Rectal smooth muscle tissue (tissue), 1 donor: ENCODE measurements at regions not wholly inside any gene's neighbourhood (a gene's known extent, or its start where the extent isn't known, plus 50 kb on each side); places are given as distances from the start of the nearest gene placed in this dataset.

Experiments
- H3K27ac ChIP-seq: one replicate; pipeline ENCODE4 v1.7.0; 2013; ENCODE audit warnings: low read depth, low read length, inconsistent platforms
- H3K27me3 ChIP-seq: one replicate; pipeline ENCODE4 v1.7.0; 2013; ENCODE audit warnings: low read length; ENCODE audit not compliant: control insufficient read depth, insufficient read depth
- H3K36me3 ChIP-seq: one replicate; pipeline ENCODE4 v1.7.0; 2013; ENCODE audit warnings: low read length; ENCODE audit not compliant: control insufficient read depth, insufficient read depth
- H3K4me1 ChIP-seq: one replicate; pipeline ENCODE4 v1.7.0; 2013; ENCODE audit warnings: low read length; ENCODE audit not compliant: control insufficient read depth, insufficient read depth
- H3K4me3 ChIP-seq: one replicate; pipeline ENCODE4 v1.7.0; 2013; ENCODE audit warnings: low read length
- H3K9ac ChIP-seq: one replicate; pipeline ENCODE4 v1.7.0; 2013; ENCODE audit warnings: low read length

GRCh38 chr11:106426696-106427095 is 349.2 kb downstream of the AASDHPPT start:
- Histone ChIP-seq H3K4me1 (no peaks in the 10 kb centered on the region), H3K36me3 (no peaks in the 10 kb centered on the region), H3K27me3 (no peaks in the 10 kb centered on the region), H3K9ac (no peak overlapping the region), H3K27ac (no peak overlapping the region), H3K4me3 (no peak overlapping the region)

GRCh38 chr11:106427736-106428135 is 350.3 kb downstream of the AASDHPPT start:
- Histone ChIP-seq H3K4me3 (no peak overlapping the region), H3K27me3 (no peaks in the 10 kb centered on the region), H3K27ac (no peak overlapping the region), H3K36me3 (no peaks in the 10 kb centered on the region), H3K9ac (no peak overlapping the region), H3K4me1 (no peaks in the 10 kb centered on the region)

GRCh38 chr11:106442032-106442431 is 364.6 kb downstream of the AASDHPPT start:
- Histone ChIP-seq H3K27me3 (no peaks in the 10 kb centered on the region), H3K4me1 (peaks cover 2% of the 10 kb centered on the region), H3K27ac (no peak overlapping the region), H3K36me3 (no peaks in the 10 kb centered on the region), H3K9ac (no peak overlapping the region), H3K4me3 (no peak overlapping the region)

GRCh38 chr11:106446302-106446701 is 368.8 kb downstream of the AASDHPPT start:
- Histone ChIP-seq H3K4me3 (no peak overlapping the region), H3K27me3 (no peaks in the 10 kb centered on the region), H3K27ac (no peak overlapping the region), H3K4me1 (peaks cover 4% of the 10 kb centered on the region), H3K9ac (no peak overlapping the region), H3K36me3 (no peaks in the 10 kb centered on the region)

- no peaks in the 10 kb centered on the region for H3K36me3 ChIP-seq
- no peak overlapping the region for H3K27ac ChIP-seq
- H3K9ac ChIP-seq, result no peak overlapping the region
- H3K27me3 ChIP-seq, result no peaks in the 10 kb centered on the region
- H3K4me1 ChIP-seq, result peaks cover 4% of the 10 kb centered on the region
- H3K4me3 ChIP-seq, result peak overlapping the region; percentile 45
Observed at GRCh38 chr11:106446955-106447354, 369.5 kb downstream of the AASDHPPT start.

- Histone ChIP-seq H3K36me3 (no peaks in the 10 kb centered on the region), H3K27me3 (no peaks in the 10 kb centered on the region), H3K4me3 (no peak overlapping the region), H3K9ac (no peak overlapping the region), H3K27ac (no peak overlapping the region), H3K4me1 (peaks cover 4% of the 10 kb centered on the region)
Observed at GRCh38 chr11:106447631-106448191, 370.2 kb downstream of the AASDHPPT start.

- no peaks in the 10 kb centered on the region for H3K36me3 ChIP-seq
- H3K27ac ChIP-seq, result no peak overlapping the region
- no peaks in the 10 kb centered on the region for H3K27me3 ChIP-seq
- H3K4me3 ChIP-seq, result no peak overlapping the region
- H3K9ac ChIP-seq, result no peak overlapping the region
- H3K4me1 ChIP-seq, result peaks cover 4% of the 10 kb centered on the region
Observed at GRCh38 chr11:106449763-106450162, 372.3 kb downstream of the AASDHPPT start.

GRCh38 chr11:106451228-106451922 is 373.9 kb downstream of the AASDHPPT start:
- Histone ChIP-seq H3K36me3 (no peaks in the 10 kb centered on the region), H3K27me3 (no peaks in the 10 kb centered on the region), H3K9ac (no peak overlapping the region), H3K27ac (no peak overlapping the region), H3K4me3 (no peak overlapping the region), H3K4me1 (peaks cover 4% of the 10 kb centered on the region)

- no peaks in the 10 kb centered on the region for H3K36me3 ChIP-seq
Observed at GRCh38 chr11:106456647-106457046, 379.2 kb downstream of the AASDHPPT start.

GRCh38 chr11:106457727-106458126 is 380.3 kb downstream of the AASDHPPT start:
- H3K36me3 ChIP-seq, result no peaks in the 10 kb centered on the region
- H3K4me3 ChIP-seq, result no peak overlapping the region
- no peaks in the 10 kb centered on the region for H3K27me3 ChIP-seq
- H3K27ac ChIP-seq, result no peak overlapping the region
- no peaks in the 10 kb centered on the region for H3K4me1 ChIP-seq
- no peak overlapping the region for H3K9ac ChIP-seq

More at GRCh38 chr11:106456647-106457046, 379.2 kb downstream of the AASDHPPT start:
- Histone ChIP-seq H3K4me3 (no peak overlapping the region), H3K27me3 (no peaks in the 10 kb centered on the region), H3K4me1 (no peaks in the 10 kb centered on the region), H3K27ac (no peak overlapping the region), H3K9ac (no peak overlapping the region)

- Histone ChIP-seq H3K27me3 (no peaks in the 10 kb centered on the region), H3K27ac (no peak overlapping the region), H3K36me3 (no peaks in the 10 kb centered on the region), H3K9ac (no peak overlapping the region), H3K4me1 (no peaks in the 10 kb centered on the region), H3K4me3 (no peak overlapping the region)
Observed at GRCh38 chr11:106459135-106459534, 381.7 kb downstream of the AASDHPPT start.

GRCh38 chr11:106461148-106461691 is 383.8 kb downstream of the AASDHPPT start:
- Histone ChIP-seq H3K27ac (no peak overlapping the region), H3K4me3 (no peak overlapping the region), H3K4me1 (no peaks in the 10 kb centered on the region), H3K27me3 (no peaks in the 10 kb centered on the region), H3K36me3 (no peaks in the 10 kb centered on the region), H3K9ac (no peak overlapping the region)
